GM12865 (cell line): ENCODE measurements at regions not wholly inside any gene's neighbourhood (a gene's known extent, or its start where the extent isn't known, plus 50 kb on each side); places are given as distances from the start of the nearest gene placed in this dataset.

Experiments used
- DNase-seq: peaks from one replicate; pipeline ENCODE4 v3.0.0; 2010; ENCODE audit warnings: low read depth
- H3K4me3 ChIP-seq: 2 replicates; pipeline ENCODE4 v1.5.1; 2011; ENCODE audit warnings: mild to moderate bottlenecking, low read depth, low read length, control low read depth
- CTCF ChIP-seq: IDR thresholded peaks from 2 replicates; pipeline ENCODE4 v1.5.1; 2011; ENCODE audit warnings: low read length, control low read depth, low read depth, inconsistent platforms; ENCODE audit not compliant: insufficient read depth; ENCODE audit errors: missing control alignments

DNA sequence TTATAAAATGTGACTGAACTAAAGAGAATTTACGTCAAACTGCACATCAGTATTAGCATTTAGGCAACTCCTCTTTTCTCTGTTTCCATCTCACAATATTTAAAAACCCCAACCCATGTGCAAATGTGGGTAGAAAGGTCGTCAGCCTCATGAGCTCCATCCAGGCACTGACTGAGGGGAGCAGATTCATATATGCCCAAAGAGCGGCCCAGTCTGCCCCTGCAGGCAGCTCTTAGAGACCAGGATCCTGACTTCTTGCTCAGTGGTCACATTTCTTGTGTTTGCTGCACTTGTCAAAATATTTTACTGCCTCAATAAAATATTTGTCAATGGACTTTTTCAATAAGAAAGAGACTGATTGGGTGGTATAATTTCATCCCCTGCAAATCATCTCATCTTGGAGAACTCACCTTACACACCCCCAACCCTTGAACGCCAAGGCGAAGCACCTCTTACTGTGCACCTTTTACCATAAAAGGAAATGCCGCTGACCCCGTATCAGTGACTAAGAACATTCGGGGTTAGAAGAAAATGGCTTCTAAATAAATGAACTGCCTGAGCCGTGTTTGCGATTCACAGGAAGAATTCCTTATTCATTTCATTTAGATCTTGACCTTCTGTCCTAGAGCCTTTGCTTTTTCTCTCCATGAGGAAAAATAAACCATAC, 418.8 kb downstream of the BCL11B start:
- DNase-seq: no peak
- H3K4me3 ChIP-seq: no peak overlapping the region
- no peak for TF ChIP-seq CTCF

- no peak for DNase-seq
- TF ChIP-seq CTCF: no peak
- no peak overlapping the region for H3K4me3 ChIP-seq
These were observed 415.9 kb downstream of the BCL11B start for GRCh38 chr14:98855926-98856715.

- TF ChIP-seq CTCF: no peak
- no peak for DNase-seq
- H3K4me3 ChIP-seq: no peak overlapping the region
These were observed 413.8 kb downstream of the BCL11B start for GRCh38 chr14:98858158-98858557.

- DNase-seq: no peak
- H3K4me3 ChIP-seq: no peak overlapping the region
- TF ChIP-seq CTCF: no peak
These were observed 413.4 kb downstream of the BCL11B start for GRCh38 chr14:98858561-98858960.

- TF ChIP-seq CTCF: no peak
- no peak for DNase-seq
- no peak overlapping the region for H3K4me3 ChIP-seq
These were observed 412.7 kb downstream of the BCL11B start for GRCh38 chr14:98859301-98859700.

DNA sequence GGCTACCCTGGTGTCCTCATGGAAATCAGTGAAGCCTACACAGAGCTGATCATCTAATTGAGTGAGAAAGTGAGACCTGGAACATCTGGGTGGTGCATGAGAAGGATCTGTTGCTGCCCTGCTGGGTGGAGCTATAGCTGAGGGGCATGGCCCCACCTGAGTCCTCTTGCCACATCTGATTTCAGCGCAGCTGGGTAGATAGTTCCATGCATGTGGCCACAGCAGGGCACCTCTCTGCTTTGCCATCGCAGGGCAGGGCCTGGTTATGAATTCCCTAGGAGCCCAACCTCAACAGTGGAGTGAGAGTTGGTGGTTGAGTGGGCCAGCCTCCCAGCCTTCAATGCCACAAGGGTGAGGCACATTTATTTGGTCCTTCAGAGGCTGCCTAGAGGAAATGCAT, 407.8 kb downstream of the BCL11B start:
- no peak for DNase-seq
- no peak for TF ChIP-seq CTCF
- no peak overlapping the region for H3K4me3 ChIP-seq
